Heart left ventricle (tissue), 16 donors: ENCODE measurements at regions not wholly inside any gene's neighbourhood (a gene's known extent, or its start where the extent isn't known, plus 50 kb on each side); places are given as distances from the start of the nearest gene placed in this dataset.

ENCODE experiments used
- ATAC-seq, 4 donors: fragments of 200-7000 bp; cut with Tn5 transposase; one replicate each; pipeline ENCODE4 v1.9.1; 2020 to 2022; ENCODE audit warnings: moderate library complexity in 4 of 4, mild to moderate bottlenecking in 3 of 4, moderate number of reproducible peaks in 1 of 4
- DNase-seq, 5 donors: peaks; one replicate each; pipeline ENCODE4 v3.0.0-alpha.2; 2020
- H3K27ac ChIP-seq, 12 donors: fragments of 200-600 bp; sonication (generic) in 4 of 12; one replicate each; pipeline versions ENCODE4 v1.5.0 to v1.8.0; 2016 to 2022; ENCODE audit warnings: mild to moderate bottlenecking in 2 of 12
- H3K27me3 ChIP-seq, 9 donors: fragments of 200-600 bp; sonication (generic) in 2 of 9; one replicate each; pipeline versions ENCODE4 v1.5.1 to v1.8.0; 2016 to 2022; ENCODE audit warnings: mild to moderate bottlenecking in 3 of 9
- H3K36me3 ChIP-seq, 9 donors: fragments of 200-600 bp; sonication (generic) in 2 of 9; one replicate each; pipeline versions ENCODE4 v1.5.0 to v1.8.0; 2018 to 2022; ENCODE audit warnings: mild to moderate bottlenecking in 2 of 9
- H3K4me1 ChIP-seq, 12 donors: fragments of 200-600 bp; sonication (generic) in 4 of 12; one replicate each; pipeline versions ENCODE4 v1.5.0 to v1.8.0; 2016 to 2022; ENCODE audit warnings: mild to moderate bottlenecking in 3 of 12
- H3K4me3 ChIP-seq, 12 donors: fragments of 200-600 bp; sonication (generic) in 4 of 12; one replicate each; pipeline versions ENCODE4 v1.5.0 to v1.8.0; 2017 to 2022; ENCODE audit warnings: mild to moderate bottlenecking in 9 of 12, moderate library complexity in 4 of 12
- H3K9me3 ChIP-seq, 12 donors: fragments of 200-600 bp; sonication (generic) in 4 of 12; one replicate each; pipeline versions ENCODE4 v1.5.0 to v1.8.0; 2016 to 2022; ENCODE audit warnings: mild to moderate bottlenecking in 1 of 12
- CTCF ChIP-seq, 12 donors: fragments of 200-600 bp; sonication (generic) in 4 of 12; IDR thresholded peaks; one replicate each; pipeline versions ENCODE4 v1.5.0 to v1.8.0; 2018 to 2022; ENCODE audit warnings: antibody characterized with exemption in 12 of 12, mild to moderate bottlenecking in 5 of 12
- POLR2A ChIP-seq, 2 donors: fragments of 450-650 bp; IDR thresholded peaks; one replicate each; pipeline ENCODE4 v1.6.1; 2017; ENCODE audit warnings: antibody characterized with exemption in 2 of 2, mild to moderate bottlenecking in 2 of 2, moderate library complexity in 2 of 2
- WGBS, 4 donors: extraction: QIAGEN DNeasy Blood & Tissue Kit in 2 of 4; methylation state at CpG; one replicate each; pipeline versions ENCODE4 v1.1.5 to v1.1.7; 2013 to 2018; 5-methylcytosine and 5-hydroxymethylcytosine counted together
- intact Hi-C, 10 donors: fragments of 100-400 bp; cut with DNase I; formaldehyde crosslinking; loops; one replicate each; pipeline versions ENCODE4 v1.11.1 to v1.14.2; 2022
- donor health status: ischemic (EF 13 %, LVEDD 7.1; RV severe dilation, severe dysfunction).
- donor health status: healthy with polysubstance abuse.
- donor health status: DM: no; HTN: yes; CAD: no.
- donor health status: DM: no; HTN: no; CAD: no.
- donor health status: ischemic (EF 25% LVEDD 6.9; RV normal size, moderate dysfunction).
- donor health status: ischemic (EF 25% LVEDD 5.7; RV mildly dilated, moderate dysfunction).
- donor health status: healthy.
- donor health status: DM: yes; HTN: yes; CAD: no.
- donor health status: ischemic (EF 35%, LVEDD 5.7; RV mildly dilated, moderate dysfunction).
- donor health status: nonischemic (EF 11% LVEDD 7.7; RV severe dilation, severe dysfunction).
- donor health status: DM: yes; HTN: yes; CAD: no.
- donor health status: PGD.
- donor health status: ischemic (EF 29% LVEDD 5.4; RV normal size, mild dysfunction).
- donor health status: nonischemic (EF 23%, LVEDD 6.1; RV moderate dilation, normal function).

GRCh38 chr11:70845591-70846041 is 406.8 kb downstream of the SHANK2 start:
- WGBS, 4 donors: 45 to 52% (median 47%) methylated on average over 15 to 16 of the region's 16 CpGs
- intact Hi-C loops: no loop called here
- ATAC-seq: peak in 1 of 4 donors; percentile 65
- no peak for TF ChIP-seq CTCF (IDR thresholded peaks at IDR 0.05)
- TF ChIP-seq POLR2A (IDR thresholded peaks at IDR 0.05): no peak
- Histone ChIP-seq H3K27me3 (peaks cover 0 to 11% (median 0%) of the 10 kb centered on the region in 9 donors), H3K4me1 (no peaks in the 10 kb centered on the region), H3K4me3 (no peak overlapping the region), H3K36me3 (no peaks in the 10 kb centered on the region), H3K27ac (peak overlapping the region in 1 of 12 donors; percentile 26), H3K9me3 (peaks cover 0 to 16% (median 1%) of the 10 kb centered on the region in 12 donors)
- DNase-seq: peak in 2 of 5 donors; percentile 23 to 54

- Histone ChIP-seq H3K27me3 (peaks cover 0 to 15% (median 0%) of the 10 kb centered on the region in 9 donors), H3K9me3 (peaks cover 0 to 16% (median 1%) of the 10 kb centered on the region in 12 donors), H3K36me3 (no peaks in the 10 kb centered on the region), H3K4me3 (no peak overlapping the region), H3K27ac (no peak overlapping the region), H3K4me1 (no peaks in the 10 kb centered on the region)
- 83 to 92% (median 90%) methylated on average over 19 to 22 of the region's 22 CpGs for WGBS, 4 donors
- TF ChIP-seq CTCF (IDR thresholded peaks at IDR 0.05) (no peak), POLR2A (IDR thresholded peaks at IDR 0.05) (no peak)
- intact Hi-C loops: no loop called here
- no peak for ATAC-seq
- DNase-seq: peak in 1 of 5 donors; percentile 33
Observed at GRCh38 chr11:70846781-70847655, 405.4 kb downstream of the SHANK2 start.

GRCh38 chr11:70848243-70848750 is 404.1 kb downstream of the SHANK2 start:
- intact Hi-C loops: no loop called here
- ATAC-seq: no peak
- no peak for DNase-seq
- Histone ChIP-seq H3K9me3 (peaks cover 0 to 16% (median 1%) of the 10 kb centered on the region in 12 donors), H3K36me3 (no peaks in the 10 kb centered on the region), H3K27me3 (peaks cover 0 to 24% (median 0%) of the 10 kb centered on the region in 9 donors), H3K4me1 (no peaks in the 10 kb centered on the region), H3K27ac (no peak overlapping the region), H3K4me3 (no peak overlapping the region)
- 84 to 88% (median 85%) methylated on average over 11 to 13 of the region's 13 CpGs for WGBS, 4 donors
- TF ChIP-seq CTCF (IDR thresholded peaks at IDR 0.05) (no peak), POLR2A (IDR thresholded peaks at IDR 0.05) (no peak)

- Histone ChIP-seq H3K36me3 (no peaks in the 10 kb centered on the region), H3K9me3 (peaks cover 0 to 16% (median 1%) of the 10 kb centered on the region in 12 donors), H3K4me3 (no peak overlapping the region), H3K4me1 (no peaks in the 10 kb centered on the region), H3K27me3 (peaks cover 0 to 24% (median 0%) of the 10 kb centered on the region in 9 donors), H3K27ac (no peak overlapping the region)
- intact Hi-C loops: no loop called here
- ATAC-seq: no peak
- no peak for DNase-seq
- no peak for TF ChIP-seq CTCF (IDR thresholded peaks at IDR 0.05)
- TF ChIP-seq POLR2A (IDR thresholded peaks at IDR 0.05): no peak
- 79 to 92% (median 87%) methylated on average over 3 of the region's 3 CpGs for WGBS, 4 donors
Observed at GRCh38 chr11:70849031-70849430, 403.3 kb downstream of the SHANK2 start.
